ENCODE measurements at regions not wholly inside any gene's neighbourhood (a gene's known extent, or its start where the extent isn't known, plus 50 kb on each side); places are given as distances from the start of the nearest gene placed in this dataset.

DNA sequence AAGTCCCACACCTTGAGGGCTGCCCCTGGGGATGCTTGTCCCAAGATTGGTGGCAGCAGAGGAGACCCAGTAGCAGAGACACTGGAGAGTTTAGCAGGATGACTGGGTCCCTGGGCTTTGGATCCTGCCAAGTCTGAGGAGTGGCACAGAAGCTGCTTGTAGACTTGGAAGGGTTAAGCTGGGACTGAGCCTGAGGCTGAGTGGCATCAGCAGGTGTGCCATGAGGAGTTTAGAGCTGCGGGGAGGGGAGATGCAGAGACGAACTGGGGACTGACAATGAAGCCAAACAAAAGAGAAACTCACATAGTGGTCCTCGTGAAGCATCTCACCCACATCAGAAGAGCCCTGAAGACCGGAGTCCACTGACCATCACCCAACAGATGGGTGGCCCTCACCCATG, 329.7 kb upstream of the KLHL29 start:
- TF ChIP-seq CTCF (IDR thresholded peaks at IDR 0.05; ENCODE audit: low read depth, low read length, poor library complexity, severe bottlenecking), result no peak
- no peak for TF ChIP-seq EZH2phosphoT487 (IDR thresholded peaks at IDR 0.05; ENCODE audit: borderline replicate concordance, low read length)
